PC-9 (cell line): ENCODE measurements at regions not wholly inside any gene's neighbourhood (a gene's known extent, or its start where the extent isn't known, plus 50 kb on each side); places are given as distances from the start of the nearest gene placed in this dataset.

Experiments used
- EZH2 ChIP-seq: fragments of 200-600 bp; sonication (generic); IDR thresholded peaks from 2 replicates; pipeline ENCODE4 v1.8.0; 2017; ENCODE audit warnings: antibody characterized with exemption, low read depth
- TF ChIP-seq, protein P1 (sequence below): fragments of 200-600 bp; sonication (generic); conservative IDR thresholded peaks from 2 replicates; pipeline ENCODE4 v1.6.1; 2017; ENCODE audit warnings: mixed run types, antibody characterized with exemption, mild to moderate bottlenecking, moderate library complexity

DNA sequence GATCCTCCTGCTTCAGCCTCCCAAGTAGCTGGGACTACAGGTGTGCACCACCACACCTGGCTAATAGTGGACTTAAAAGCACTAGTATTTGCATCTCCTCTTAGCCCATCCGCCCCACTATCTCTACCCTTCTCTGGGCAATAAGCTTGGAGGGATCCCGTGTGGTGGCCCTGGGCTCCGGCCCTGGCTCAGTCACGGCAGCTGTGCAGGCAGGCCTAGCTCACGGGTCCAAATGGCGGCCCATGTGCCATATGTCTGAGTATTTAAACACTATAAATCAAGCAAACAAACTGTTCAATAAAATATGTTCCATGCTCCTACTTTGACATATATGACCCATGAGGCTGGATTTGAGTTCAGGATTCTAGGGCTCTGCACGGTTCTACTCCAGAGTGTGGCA is 118.4 kb downstream of the BANF2 start:
- TF ChIP-seq, protein P1, sequence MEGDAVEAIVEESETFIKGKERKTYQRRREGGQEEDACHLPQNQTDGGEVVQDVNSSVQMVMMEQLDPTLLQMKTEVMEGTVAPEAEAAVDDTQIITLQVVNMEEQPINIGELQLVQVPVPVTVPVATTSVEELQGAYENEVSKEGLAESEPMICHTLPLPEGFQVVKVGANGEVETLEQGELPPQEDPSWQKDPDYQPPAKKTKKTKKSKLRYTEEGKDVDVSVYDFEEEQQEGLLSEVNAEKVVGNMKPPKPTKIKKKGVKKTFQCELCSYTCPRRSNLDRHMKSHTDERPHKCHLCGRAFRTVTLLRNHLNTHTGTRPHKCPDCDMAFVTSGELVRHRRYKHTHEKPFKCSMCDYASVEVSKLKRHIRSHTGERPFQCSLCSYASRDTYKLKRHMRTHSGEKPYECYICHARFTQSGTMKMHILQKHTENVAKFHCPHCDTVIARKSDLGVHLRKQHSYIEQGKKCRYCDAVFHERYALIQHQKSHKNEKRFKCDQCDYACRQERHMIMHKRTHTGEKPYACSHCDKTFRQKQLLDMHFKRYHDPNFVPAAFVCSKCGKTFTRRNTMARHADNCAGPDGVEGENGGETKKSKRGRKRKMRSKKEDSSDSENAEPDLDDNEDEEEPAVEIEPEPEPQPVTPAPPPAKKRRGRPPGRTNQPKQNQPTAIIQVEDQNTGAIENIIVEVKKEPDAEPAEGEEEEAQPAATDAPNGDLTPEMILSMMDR = no peak
- TF ChIP-seq EZH2 = no peak
